GM12873 (cell line): ENCODE measurements at regions not wholly inside any gene's neighbourhood (a gene's known extent, or its start where the extent isn't known, plus 50 kb on each side); places are given as distances from the start of the nearest gene placed in this dataset.

Experiments
- CTCF ChIP-seq: IDR thresholded peaks from 2 replicates; pipeline ENCODE4 v1.5.1; 2012; ENCODE audit warnings: low read depth, mild to moderate bottlenecking, moderate library complexity, low read length, control low read depth; ENCODE audit not compliant: insufficient read depth; ENCODE audit errors: missing control alignments

- TF ChIP-seq CTCF = no peak
These were observed 624.8 kb upstream of the NOVA1 start for GRCh38 chr14:27222671-27223070.

GRCh38 chr14:27223906-27224305, 626.1 kb upstream of the NOVA1 start:
- TF ChIP-seq CTCF = no peak

- no peak for TF ChIP-seq CTCF
These were observed 630.2 kb upstream of the NOVA1 start for GRCh38 chr14:27228053-27228452.

- TF ChIP-seq CTCF = no peak
These were observed 636.5 kb upstream of the NOVA1 start for GRCh38 chr14:27234331-27234730.

GRCh38 chr14:27236601-27237000, 638.8 kb upstream of the NOVA1 start:
- TF ChIP-seq CTCF = no peak

- TF ChIP-seq CTCF = no peak
These were observed 645.0 kb upstream of the NOVA1 start for GRCh38 chr14:27242874-27243273.

- TF ChIP-seq CTCF = no peak
These were observed 645.5 kb upstream of the NOVA1 start for GRCh38 chr14:27243365-27243764.
